ENCODE measurements at regions not wholly inside any gene's neighbourhood (a gene's known extent, or its start where the extent isn't known, plus 50 kb on each side); places are given as distances from the start of the nearest gene placed in this dataset.

DNA sequence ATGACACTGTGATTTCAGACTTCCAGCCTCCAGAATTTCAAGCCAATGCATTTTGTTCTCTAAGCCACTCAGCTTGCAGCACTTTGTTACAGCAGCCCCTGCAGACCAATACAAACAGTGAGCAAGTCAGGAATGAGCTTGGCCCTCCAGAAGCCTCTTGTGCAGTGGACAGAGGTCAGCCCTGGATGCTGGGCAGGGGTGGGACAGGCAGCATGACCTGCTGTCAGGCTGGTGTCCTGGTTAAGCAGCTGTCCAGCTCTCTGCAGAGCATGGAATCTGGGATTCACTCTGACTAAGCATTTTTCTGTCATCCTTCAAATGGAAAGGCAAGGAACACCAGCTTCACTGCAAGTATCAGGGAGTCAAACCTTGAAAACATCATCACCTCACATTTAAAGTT lies 85.5 kb upstream of the GDF10 start:
- TF ChIP-seq, protein P1, sequence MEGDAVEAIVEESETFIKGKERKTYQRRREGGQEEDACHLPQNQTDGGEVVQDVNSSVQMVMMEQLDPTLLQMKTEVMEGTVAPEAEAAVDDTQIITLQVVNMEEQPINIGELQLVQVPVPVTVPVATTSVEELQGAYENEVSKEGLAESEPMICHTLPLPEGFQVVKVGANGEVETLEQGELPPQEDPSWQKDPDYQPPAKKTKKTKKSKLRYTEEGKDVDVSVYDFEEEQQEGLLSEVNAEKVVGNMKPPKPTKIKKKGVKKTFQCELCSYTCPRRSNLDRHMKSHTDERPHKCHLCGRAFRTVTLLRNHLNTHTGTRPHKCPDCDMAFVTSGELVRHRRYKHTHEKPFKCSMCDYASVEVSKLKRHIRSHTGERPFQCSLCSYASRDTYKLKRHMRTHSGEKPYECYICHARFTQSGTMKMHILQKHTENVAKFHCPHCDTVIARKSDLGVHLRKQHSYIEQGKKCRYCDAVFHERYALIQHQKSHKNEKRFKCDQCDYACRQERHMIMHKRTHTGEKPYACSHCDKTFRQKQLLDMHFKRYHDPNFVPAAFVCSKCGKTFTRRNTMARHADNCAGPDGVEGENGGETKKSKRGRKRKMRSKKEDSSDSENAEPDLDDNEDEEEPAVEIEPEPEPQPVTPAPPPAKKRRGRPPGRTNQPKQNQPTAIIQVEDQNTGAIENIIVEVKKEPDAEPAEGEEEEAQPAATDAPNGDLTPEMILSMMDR (IDR thresholded peaks at IDR 0.05) = no peak
- TF ChIP-seq POLR2A (IDR thresholded peaks at IDR 0.05) = no peak
